Neural progenitor cell (in vitro differentiated cells): ENCODE measurements at regions not wholly inside any gene's neighbourhood (a gene's known extent, or its start where the extent isn't known, plus 50 kb on each side); places are given as distances from the start of the nearest gene placed in this dataset.

ENCODE experiments used
- DNase-seq: peaks from one replicate; pipeline ENCODE4 v3.0.0-alpha.2; 2016; ENCODE audit warnings: low spot score
- H2AFZ ChIP-seq: fragments of 200-600 bp; sonication (generic); replicated peaks from 2 replicates; pipeline ENCODE4 v1.6.1; 2016; ENCODE audit warnings: antibody characterized with exemption
- H3F3A ChIP-seq: fragments of 200-600 bp; sonication (generic); 2 replicates; pipeline ENCODE4 v1.6.1; 2016; ENCODE audit warnings: antibody characterized with exemption, low read depth
- H3K27ac ChIP-seq: fragments of 200-600 bp; sonication (generic); 2 replicates; pipeline ENCODE4 v1.5.1; 2016; ENCODE audit warnings: mild to moderate bottlenecking
- H3K27me3 ChIP-seq: fragments of 200-600 bp; sonication (generic); 2 replicates; pipeline ENCODE4 v1.6.1; 2016; ENCODE audit warnings: mild to moderate bottlenecking, moderate library complexity
- H3K36me3 ChIP-seq: fragments of 200-600 bp; sonication (generic); 2 replicates; pipeline ENCODE4 v1.5.1; 2016
- H3K4me1 ChIP-seq: fragments of 200-600 bp; sonication (generic); 2 replicates; pipeline ENCODE4 v1.6.1; 2016; ENCODE audit warnings: mixed run types
- H3K4me2 ChIP-seq: fragments of 200-600 bp; sonication (generic); 2 replicates; pipeline ENCODE4 v1.6.1; 2016
- H3K4me3 ChIP-seq: fragments of 200-600 bp; sonication (generic); 2 replicates; pipeline ENCODE4 v1.5.1; 2016
- H3K79me2 ChIP-seq: fragments of 200-600 bp; sonication (generic); 2 replicates; pipeline ENCODE4 v1.6.1; 2016; ENCODE audit warnings: low read depth
- H3K9ac ChIP-seq: fragments of 200-600 bp; sonication (generic); 2 replicates; pipeline ENCODE4 v1.6.1; 2016
- H3K9me3 ChIP-seq: fragments of 200-600 bp; sonication (generic); 2 replicates; pipeline ENCODE4 v1.5.1; 2016; ENCODE audit warnings: low read depth
- H4K20me1 ChIP-seq: fragments of 200-600 bp; sonication (generic); 2 replicates; pipeline ENCODE4 v1.6.1; 2016; ENCODE audit warnings: low read depth
- H3K27ac Mint-ChIP-seq: 3 replicates; pipeline ENCODE4 v1.8.0; 2021; ENCODE audit warnings: mixed read lengths
- H3K27me3 Mint-ChIP-seq: 2 replicates; pipeline ENCODE4 v1.8.0; 2022; ENCODE audit warnings: low read depth, mild to moderate bottlenecking, inconsistent platforms, moderate library complexity, mixed read lengths; ENCODE audit not compliant: insufficient read depth
- H3K36me3 Mint-ChIP-seq: 3 replicates; pipeline ENCODE4 v1.8.0; 2021; ENCODE audit warnings: mixed read lengths
- H3K4me1 Mint-ChIP-seq: 3 replicates; pipeline ENCODE4 v1.8.0; 2021; ENCODE audit warnings: mixed read lengths
- H3K4me3 Mint-ChIP-seq: 3 replicates; pipeline ENCODE4 v1.8.0; 2021; ENCODE audit warnings: mild to moderate bottlenecking, moderate library complexity, mixed read lengths
- H3K9me3 Mint-ChIP-seq: 3 replicates; pipeline ENCODE4 v1.8.0; 2020; ENCODE audit warnings: mixed read lengths
- EZH2 ChIP-seq: fragments of 200-600 bp; sonication (generic); IDR thresholded peaks from 2 replicates; pipeline ENCODE4 v1.6.1; 2017; ENCODE audit warnings: antibody characterized with exemption, mild to moderate bottlenecking, moderate library complexity
- EZH2phosphoT487 ChIP-seq: fragments of 200-600 bp; sonication (generic); IDR thresholded peaks from 2 replicates; pipeline ENCODE4 v1.6.1; 2017; ENCODE audit warnings: antibody characterized with exemption
- TF ChIP-seq, protein P1 (sequence below): fragments of 200-600 bp; sonication (generic); IDR thresholded peaks from 2 replicates; pipeline ENCODE4 v1.5.1; 2017; ENCODE audit warnings: antibody characterized with exemption, mild to moderate bottlenecking

DNA sequence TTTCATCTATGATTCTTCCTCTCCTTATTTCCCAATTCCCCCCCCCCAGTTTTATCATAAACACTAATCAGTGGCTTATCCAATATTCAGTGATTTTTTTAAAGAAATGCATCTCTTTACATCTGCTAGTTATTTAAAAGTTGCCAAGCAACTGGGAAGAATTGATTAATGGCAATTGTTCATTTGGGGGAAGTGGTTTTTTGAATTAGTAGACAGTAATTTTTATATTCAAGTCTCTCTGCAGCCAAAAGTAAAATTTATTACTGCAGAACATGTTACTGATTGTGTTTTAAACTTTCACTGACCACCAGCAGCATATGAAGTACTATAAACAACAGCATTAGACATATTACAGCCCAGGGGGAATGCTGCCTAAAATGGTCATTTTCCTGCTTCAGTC is 308.8 kb upstream of the NREP start:
- DNase-seq: no peak

DNA sequence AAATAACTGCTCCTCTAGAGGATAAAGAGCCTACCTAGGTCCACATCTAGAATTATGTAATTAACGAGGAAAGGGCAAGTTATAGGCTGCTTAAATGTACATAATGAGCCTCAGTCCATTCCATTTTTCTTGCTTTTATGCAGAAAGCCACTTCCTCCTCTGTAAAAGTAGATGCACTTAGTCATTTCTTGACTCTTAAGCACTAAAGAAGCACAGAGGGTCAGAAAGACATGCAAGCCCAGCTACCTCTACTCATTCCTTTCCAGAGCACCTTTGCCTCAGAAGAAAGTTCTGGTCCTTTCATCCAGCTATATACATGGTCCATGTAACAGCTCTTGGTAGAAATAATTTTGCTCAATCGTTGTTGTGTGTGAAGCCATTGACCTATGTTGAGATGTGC is 308.0 kb upstream of the NREP start:
- Histone ChIP-seq H3K36me3 (no peaks in the 10 kb centered on the region), H3K9ac (no peak overlapping the region), H3K27ac (no peak overlapping the region), H3K4me2 (no peak overlapping the region), H3K4me1 (no peaks in the 10 kb centered on the region), H3K79me2 (no peaks in the 10 kb centered on the region), H4K20me1 (no peaks in the 10 kb centered on the region), H2AFZ (no peak overlapping the region), H3F3A (no peaks in the 10 kb centered on the region), H3K9me3 (no peaks in the 10 kb centered on the region), H3K27me3 (no peaks in the 10 kb centered on the region), H3K4me3 (no peak overlapping the region)
- Mint-ChIP-seq H3K27ac (no peak overlapping the region), H3K27me3 (no peaks in the 10 kb centered on the region), H3K36me3 (no peaks in the 10 kb centered on the region), H3K9me3 (no peaks in the 10 kb centered on the region), H3K4me1 (peaks cover 2% of the 10 kb centered on the region), H3K4me3 (no peak overlapping the region)
- DNase-seq: no peak
- TF ChIP-seq EZH2 (no peak), EZH2phosphoT487 (no peak)
- TF ChIP-seq, protein P1, sequence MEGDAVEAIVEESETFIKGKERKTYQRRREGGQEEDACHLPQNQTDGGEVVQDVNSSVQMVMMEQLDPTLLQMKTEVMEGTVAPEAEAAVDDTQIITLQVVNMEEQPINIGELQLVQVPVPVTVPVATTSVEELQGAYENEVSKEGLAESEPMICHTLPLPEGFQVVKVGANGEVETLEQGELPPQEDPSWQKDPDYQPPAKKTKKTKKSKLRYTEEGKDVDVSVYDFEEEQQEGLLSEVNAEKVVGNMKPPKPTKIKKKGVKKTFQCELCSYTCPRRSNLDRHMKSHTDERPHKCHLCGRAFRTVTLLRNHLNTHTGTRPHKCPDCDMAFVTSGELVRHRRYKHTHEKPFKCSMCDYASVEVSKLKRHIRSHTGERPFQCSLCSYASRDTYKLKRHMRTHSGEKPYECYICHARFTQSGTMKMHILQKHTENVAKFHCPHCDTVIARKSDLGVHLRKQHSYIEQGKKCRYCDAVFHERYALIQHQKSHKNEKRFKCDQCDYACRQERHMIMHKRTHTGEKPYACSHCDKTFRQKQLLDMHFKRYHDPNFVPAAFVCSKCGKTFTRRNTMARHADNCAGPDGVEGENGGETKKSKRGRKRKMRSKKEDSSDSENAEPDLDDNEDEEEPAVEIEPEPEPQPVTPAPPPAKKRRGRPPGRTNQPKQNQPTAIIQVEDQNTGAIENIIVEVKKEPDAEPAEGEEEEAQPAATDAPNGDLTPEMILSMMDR: no peak

More for the DNA sequence above, 308.8 kb upstream of the NREP start:
- no peaks in the 10 kb centered on the region for H4K20me1 ChIP-seq
- TF ChIP-seq EZH2 (no peak), EZH2phosphoT487 (no peak)
- TF ChIP-seq, protein P1: no peak
- H3K36me3 ChIP-seq: no peaks in the 10 kb centered on the region
- H3K9ac ChIP-seq: no peak overlapping the region
- no peaks in the 10 kb centered on the region for H3K27me3 ChIP-seq
- H3K4me1 ChIP-seq: peaks cover 6% of the 10 kb centered on the region
- no peak overlapping the region for H2AFZ ChIP-seq
- H3K9me3 ChIP-seq: no peaks in the 10 kb centered on the region
- no peak overlapping the region for H3K4me3 ChIP-seq
- no peaks in the 10 kb centered on the region for H3K9me3 Mint-ChIP-seq
- H3K79me2 ChIP-seq: no peaks in the 10 kb centered on the region
- H3K4me2 ChIP-seq: no peak overlapping the region
- H3F3A ChIP-seq: no peaks in the 10 kb centered on the region
- H3K4me1 Mint-ChIP-seq: peaks cover 9% of the 10 kb centered on the region
- no peaks in the 10 kb centered on the region for H3K27me3 Mint-ChIP-seq
- no peak overlapping the region for H3K27ac Mint-ChIP-seq
- no peaks in the 10 kb centered on the region for H3K36me3 Mint-ChIP-seq
- H3K4me3 Mint-ChIP-seq: no peak overlapping the region
- no peak overlapping the region for H3K27ac ChIP-seq

DNA sequence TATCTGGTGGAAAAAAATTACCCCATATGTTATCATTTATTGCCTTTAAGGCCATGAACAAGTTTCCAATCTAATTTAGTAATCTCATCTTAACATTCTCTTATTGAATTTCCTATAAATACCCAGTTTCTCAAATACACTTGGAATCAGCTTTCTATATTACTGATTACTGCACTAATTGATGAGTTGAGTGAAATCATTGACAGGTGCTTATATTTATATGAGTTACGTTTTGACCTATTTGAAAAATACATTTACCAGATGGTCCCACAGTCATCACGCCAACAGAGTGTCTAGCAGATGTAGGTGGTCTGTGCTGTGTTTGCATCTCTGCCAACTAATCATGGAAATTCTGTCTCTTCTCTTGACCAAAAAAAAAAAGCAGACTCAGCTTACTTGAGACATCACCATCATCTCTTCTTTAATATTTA is 307.3 kb upstream of the NREP start:
- H3K4me1 Mint-ChIP-seq: no peaks in the 10 kb centered on the region
- H4K20me1 ChIP-seq: no peaks in the 10 kb centered on the region

More for the DNA sequence above, 307.3 kb upstream of the NREP start:
- Histone ChIP-seq H3K4me1 (no peaks in the 10 kb centered on the region), H3K27me3 (no peaks in the 10 kb centered on the region), H3K79me2 (no peaks in the 10 kb centered on the region), H3F3A (no peaks in the 10 kb centered on the region), H3K4me3 (no peak overlapping the region), H3K9ac (no peak overlapping the region), H2AFZ (no peak overlapping the region), H3K36me3 (no peaks in the 10 kb centered on the region), H3K27ac (no peak overlapping the region), H3K9me3 (no peaks in the 10 kb centered on the region), H3K4me2 (no peak overlapping the region)
- Mint-ChIP-seq H3K36me3 (no peaks in the 10 kb centered on the region), H3K4me3 (no peak overlapping the region), H3K27ac (no peak overlapping the region), H3K27me3 (no peaks in the 10 kb centered on the region), H3K9me3 (no peaks in the 10 kb centered on the region)
- no peak for TF ChIP-seq EZH2
- TF ChIP-seq, protein P1: no peak
- TF ChIP-seq EZH2phosphoT487: no peak
- no peak for DNase-seq
